Loucy (cell line): ENCODE measurements at regions not wholly inside any gene's neighbourhood (a gene's known extent, or its start where the extent isn't known, plus 50 kb on each side); places are given as distances from the start of the nearest gene placed in this dataset.

ENCODE experiments used
- EZH2phosphoT487 ChIP-seq: fragments of 200-600 bp; IDR thresholded peaks from 2 replicates; pipeline ENCODE4 v1.6.1; 2018; ENCODE audit warnings: antibody characterized with exemption, mild to moderate bottlenecking, moderate library complexity, borderline replicate concordance
- TF ChIP-seq, protein P1 (sequence below): fragments of 200-600 bp; sonication (generic); conservative IDR thresholded peaks from 2 replicates; pipeline ENCODE4 v1.5.1; 2014; ENCODE audit warnings: mild to moderate bottlenecking, antibody characterized with exemption, low read length

DNA sequence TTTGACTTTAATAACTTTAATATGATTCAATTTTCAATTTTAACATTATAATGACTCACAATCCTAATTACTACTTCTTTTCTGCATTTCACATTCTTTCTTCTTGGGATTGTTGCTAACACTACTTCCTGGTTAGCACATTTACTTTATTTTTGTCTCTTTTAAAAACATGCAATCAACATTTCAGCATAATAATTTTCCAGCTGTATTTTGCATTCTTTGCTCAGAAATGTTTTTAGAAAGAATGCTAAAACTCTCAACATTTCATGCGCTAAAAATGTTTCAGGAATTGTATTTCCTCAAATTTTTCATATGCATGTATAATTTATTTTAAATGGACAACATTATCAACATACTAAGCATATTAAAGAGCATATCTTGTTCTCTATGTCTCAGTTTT lies 1302.1 kb upstream of the GJE1 start:
- TF ChIP-seq, protein P1, sequence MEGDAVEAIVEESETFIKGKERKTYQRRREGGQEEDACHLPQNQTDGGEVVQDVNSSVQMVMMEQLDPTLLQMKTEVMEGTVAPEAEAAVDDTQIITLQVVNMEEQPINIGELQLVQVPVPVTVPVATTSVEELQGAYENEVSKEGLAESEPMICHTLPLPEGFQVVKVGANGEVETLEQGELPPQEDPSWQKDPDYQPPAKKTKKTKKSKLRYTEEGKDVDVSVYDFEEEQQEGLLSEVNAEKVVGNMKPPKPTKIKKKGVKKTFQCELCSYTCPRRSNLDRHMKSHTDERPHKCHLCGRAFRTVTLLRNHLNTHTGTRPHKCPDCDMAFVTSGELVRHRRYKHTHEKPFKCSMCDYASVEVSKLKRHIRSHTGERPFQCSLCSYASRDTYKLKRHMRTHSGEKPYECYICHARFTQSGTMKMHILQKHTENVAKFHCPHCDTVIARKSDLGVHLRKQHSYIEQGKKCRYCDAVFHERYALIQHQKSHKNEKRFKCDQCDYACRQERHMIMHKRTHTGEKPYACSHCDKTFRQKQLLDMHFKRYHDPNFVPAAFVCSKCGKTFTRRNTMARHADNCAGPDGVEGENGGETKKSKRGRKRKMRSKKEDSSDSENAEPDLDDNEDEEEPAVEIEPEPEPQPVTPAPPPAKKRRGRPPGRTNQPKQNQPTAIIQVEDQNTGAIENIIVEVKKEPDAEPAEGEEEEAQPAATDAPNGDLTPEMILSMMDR = no peak
- no peak for TF ChIP-seq EZH2phosphoT487
